SK-N-MC (cell line): ENCODE measurements at regions not wholly inside any gene's neighbourhood (a gene's known extent, or its start where the extent isn't known, plus 50 kb on each side); places are given as distances from the start of the nearest gene placed in this dataset.
A peak's percentile ranks its signal among the peaks of the same experiment; 100 is the strongest.

ENCODE experiments used
- DNase-seq: peaks from one replicate; pipeline ENCODE4 v3.0.0-alpha.2; 2011; ENCODE audit warnings: low read depth, low spot score
- H3K27ac ChIP-seq: fragments of 200-600 bp; sonication (generic); 2 replicates; pipeline ENCODE4 v1.5.1; 2016; ENCODE audit warnings: mixed run types
- H3K36me3 ChIP-seq: fragments of 200-600 bp; sonication (generic); 2 replicates; pipeline ENCODE4 v1.6.1; 2017; ENCODE audit warnings: antibody characterized with exemption, low read length, mixed read lengths; ENCODE audit not compliant: insufficient read depth
- H3K4me3 ChIP-seq: fragments of 200-600 bp; sonication (generic); 2 replicates; pipeline ENCODE4 v1.5.1; 2016
- H3K9ac ChIP-seq: fragments of 200-600 bp; sonication (generic); 2 replicates; pipeline ENCODE4 v1.8.0; 2017; ENCODE audit warnings: mixed run types, mixed read lengths; ENCODE audit not compliant: insufficient read length
- H3K9me3 ChIP-seq: fragments of 200-600 bp; sonication (generic); 2 replicates; pipeline ENCODE4 v1.6.1; 2017; ENCODE audit warnings: low read depth, mild to moderate bottlenecking, antibody characterized with exemption, low read length, moderate library complexity, mixed read lengths
- EZH2 ChIP-seq: fragments of 200-600 bp; sonication (generic); IDR thresholded peaks from one replicate; pipeline ENCODE4 v1.6.1; 2017; ENCODE audit warnings: antibody characterized with exemption
- FOXP2 ChIP-seq: optimal IDR thresholded peaks from 2 replicates; pipeline ENCODE3; 2011; ENCODE audit warnings: mild to moderate bottlenecking, moderate library complexity; ENCODE audit not compliant: insufficient read depth; ENCODE audit errors: extremely low read length, control extremely low read depth
- POLR2AphosphoS5 ChIP-seq: IDR thresholded peaks from 2 replicates; pipeline ENCODE4 v1.6.1; 2012; ENCODE audit warnings: mild to moderate bottlenecking, low read depth, low read length, borderline replicate concordance

DNA sequence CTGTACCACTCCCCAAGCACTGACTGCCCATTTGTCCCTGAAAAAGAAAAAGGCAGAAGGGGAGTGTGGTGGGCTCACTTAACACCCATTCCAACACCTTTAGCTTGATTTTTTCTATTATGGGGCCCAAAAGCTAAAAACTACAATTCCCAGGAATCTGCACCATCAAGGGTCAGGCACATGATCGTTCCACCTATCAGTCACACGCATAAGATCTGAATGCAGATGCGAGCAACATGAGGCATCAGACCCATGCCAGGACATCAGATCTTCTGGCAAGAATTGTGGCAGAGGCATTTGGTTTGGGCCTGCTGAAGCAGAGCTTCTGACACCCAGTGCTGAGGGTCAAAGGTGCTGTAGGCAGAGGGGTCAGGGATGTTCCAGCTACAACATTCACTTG lies 595.9 kb downstream of the BCOR start:
- Histone ChIP-seq H3K9me3 (no peaks in the 10 kb centered on the region), H3K9ac (no peak overlapping the region), H3K4me3 (no peak overlapping the region), H3K36me3 (no peaks in the 10 kb centered on the region), H3K27ac (no peak overlapping the region)
- TF ChIP-seq FOXP2, result no peak
- no peak for TF ChIP-seq EZH2
- TF ChIP-seq POLR2AphosphoS5, result no peak
- DNase-seq, result no peak

- no peak overlapping the region for H3K27ac ChIP-seq
- no peak overlapping the region for H3K9ac ChIP-seq
- no peaks in the 10 kb centered on the region for H3K9me3 ChIP-seq
- DNase-seq, result no peak
- no peak overlapping the region for H3K4me3 ChIP-seq
- TF ChIP-seq FOXP2, result no peak
- no peak for TF ChIP-seq EZH2
- no peak for TF ChIP-seq POLR2AphosphoS5
- H3K36me3 ChIP-seq, result no peaks in the 10 kb centered on the region
Observed at GRCh38 chrX:39502486-39502885, 595.3 kb downstream of the BCOR start.

DNA sequence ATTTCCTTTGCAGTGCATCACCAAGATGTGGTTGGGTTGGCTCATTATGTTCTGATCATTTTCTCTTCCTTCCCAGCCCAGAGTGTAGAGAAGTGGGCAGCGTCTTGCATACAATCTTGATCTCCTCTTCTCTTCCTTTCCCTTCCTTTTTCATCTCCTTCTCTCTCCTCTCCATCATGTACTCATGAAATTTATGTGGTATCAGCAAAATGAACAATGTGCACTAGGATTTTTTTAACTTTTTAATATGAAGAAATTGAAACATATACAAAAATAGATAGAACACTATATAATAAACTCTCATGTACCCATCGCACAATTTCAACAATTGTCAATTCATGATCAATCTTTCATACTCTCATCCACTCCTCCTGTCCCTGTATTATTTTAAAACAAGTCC lies 593.5 kb downstream of the BCOR start:
- Histone ChIP-seq H3K27ac (peak overlapping the region; percentile 67; the same call in 1 of the 2 replicates), H3K4me3 (peak overlapping the region; percentile 53; the same call in 1 of the 2 replicates), H3K9ac (peak overlapping the region; percentile 63), H3K36me3 (no peaks in the 10 kb centered on the region), H3K9me3 (no peaks in the 10 kb centered on the region)
- no peak for DNase-seq
- TF ChIP-seq FOXP2 (no peak), EZH2 (no peak), POLR2AphosphoS5 (no peak)

DNA sequence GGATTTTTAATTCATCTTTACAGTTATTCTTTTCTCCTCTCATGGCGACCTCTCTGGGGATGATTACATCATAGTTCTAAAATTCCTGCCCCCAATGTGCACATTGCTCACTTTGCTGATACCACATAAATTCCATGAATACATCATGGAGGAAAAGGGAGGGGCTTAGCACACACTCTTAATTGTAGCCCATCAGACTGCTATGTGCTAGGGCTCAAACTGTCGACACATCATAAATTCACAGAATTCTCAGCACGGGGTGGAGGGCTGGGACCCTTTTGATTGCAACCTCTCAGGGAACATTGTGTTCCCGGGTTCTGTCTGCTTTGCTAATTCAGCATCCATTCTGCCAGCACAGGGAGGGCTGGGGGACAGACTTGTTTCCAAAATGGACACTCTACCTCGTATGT lies 592.9 kb downstream of the BCOR start:
- no peak for DNase-seq

DNA sequence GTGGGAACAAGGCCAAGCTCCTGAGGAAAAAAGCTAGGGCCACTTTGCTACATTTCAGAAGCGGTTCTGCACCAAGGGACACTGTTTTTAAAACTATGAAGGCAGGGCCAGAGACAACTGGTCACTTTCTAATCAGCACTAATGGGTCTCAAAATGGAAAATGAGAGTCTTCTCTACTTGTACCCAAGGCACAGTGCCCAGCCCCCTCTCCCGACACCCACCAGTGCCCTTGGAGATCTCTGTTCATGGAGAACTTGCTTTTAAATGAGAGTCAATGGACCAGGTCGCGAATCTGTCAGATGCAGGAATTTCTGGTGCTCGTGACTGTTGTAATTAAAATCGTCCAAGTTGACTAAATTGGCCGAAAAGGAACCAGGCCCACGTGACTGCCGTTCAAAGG lies 591.6 kb downstream of the BCOR start:
- no peak for DNase-seq
- no peak overlapping the region for H3K27ac ChIP-seq
- TF ChIP-seq FOXP2, result no peak
- no peak for TF ChIP-seq POLR2AphosphoS5
- TF ChIP-seq EZH2, result no peak
- no peak overlapping the region for H3K9ac ChIP-seq
- no peaks in the 10 kb centered on the region for H3K9me3 ChIP-seq
- H3K4me3 ChIP-seq, result no peak overlapping the region
- H3K36me3 ChIP-seq, result no peaks in the 10 kb centered on the region

More for the DNA sequence above, 592.9 kb downstream of the BCOR start:
- H3K4me3 ChIP-seq, result peak overlapping the region; percentile 53; the same call in 1 of the 2 replicates
- no peaks in the 10 kb centered on the region for H3K9me3 ChIP-seq
- peak overlapping the region; percentile 67; the same call in 1 of the 2 replicates for H3K27ac ChIP-seq
- no peaks in the 10 kb centered on the region for H3K36me3 ChIP-seq
- TF ChIP-seq POLR2AphosphoS5 (no peak), EZH2 (no peak), FOXP2 (no peak)
- H3K9ac ChIP-seq, result peak overlapping the region; percentile 63

DNA sequence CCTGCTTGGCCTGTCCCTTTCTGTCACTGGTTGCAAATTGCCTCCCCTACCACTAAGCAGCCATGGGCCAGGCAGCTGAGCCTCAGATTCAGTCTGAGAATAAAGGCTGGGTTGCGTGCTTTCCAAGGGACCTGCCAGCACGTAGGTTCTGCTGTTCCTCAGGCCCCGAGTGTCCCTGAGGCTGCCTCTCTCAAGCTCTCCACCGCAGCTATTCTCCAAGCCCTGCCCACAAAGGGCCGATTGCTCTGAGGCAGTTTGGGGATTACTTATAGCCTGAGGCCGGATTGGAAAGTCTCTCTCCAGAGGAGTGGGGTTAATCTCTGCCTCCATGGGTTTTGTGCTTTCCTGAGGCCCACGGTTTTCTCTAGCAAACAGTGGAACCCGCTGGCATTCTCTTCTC lies 590.7 kb downstream of the BCOR start:
- H3K27ac ChIP-seq, result no peak overlapping the region

DNA sequence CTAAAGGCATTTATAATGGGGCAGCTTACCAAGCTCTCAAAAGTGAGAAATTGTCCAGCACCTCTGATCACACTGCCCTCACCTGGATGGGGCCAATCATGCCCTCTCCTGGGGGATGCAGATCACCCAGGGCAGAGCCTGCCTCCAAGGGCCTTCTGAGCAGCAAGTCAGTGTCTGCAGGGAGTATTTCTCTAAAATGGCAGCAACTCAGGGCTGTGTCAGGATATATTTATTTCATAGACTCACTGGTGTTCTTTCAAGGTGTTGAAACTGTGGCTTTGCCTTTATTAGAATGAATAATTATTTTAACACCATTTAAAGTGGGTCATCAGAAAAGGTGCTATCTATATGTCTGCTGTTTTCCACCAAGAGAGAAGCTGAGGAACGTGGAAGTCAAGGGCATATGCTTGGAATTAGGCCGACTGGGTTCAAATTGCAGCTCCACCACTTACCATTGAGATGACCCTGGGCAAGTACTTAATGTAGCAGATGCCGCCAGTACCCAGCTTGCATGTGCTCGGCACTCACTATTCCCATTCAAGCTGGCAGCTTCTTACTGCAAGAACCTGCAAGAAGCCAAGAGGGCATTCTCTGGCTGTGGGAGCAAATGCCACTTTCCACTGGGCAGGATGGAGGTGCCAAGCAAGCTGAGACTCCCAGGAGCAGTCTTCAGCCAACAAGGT lies 590.0 kb downstream of the BCOR start:
- H3K4me3 ChIP-seq, result no peak overlapping the region

More for the DNA sequence above, 590.7 kb downstream of the BCOR start:
- H3K36me3 ChIP-seq, result no peaks in the 10 kb centered on the region
- no peak for TF ChIP-seq POLR2AphosphoS5
- no peak for TF ChIP-seq FOXP2
- TF ChIP-seq EZH2, result no peak
- no peak overlapping the region for H3K4me3 ChIP-seq
- no peak for DNase-seq
- no peak overlapping the region for H3K9ac ChIP-seq
- no peaks in the 10 kb centered on the region for H3K9me3 ChIP-seq

DNA sequence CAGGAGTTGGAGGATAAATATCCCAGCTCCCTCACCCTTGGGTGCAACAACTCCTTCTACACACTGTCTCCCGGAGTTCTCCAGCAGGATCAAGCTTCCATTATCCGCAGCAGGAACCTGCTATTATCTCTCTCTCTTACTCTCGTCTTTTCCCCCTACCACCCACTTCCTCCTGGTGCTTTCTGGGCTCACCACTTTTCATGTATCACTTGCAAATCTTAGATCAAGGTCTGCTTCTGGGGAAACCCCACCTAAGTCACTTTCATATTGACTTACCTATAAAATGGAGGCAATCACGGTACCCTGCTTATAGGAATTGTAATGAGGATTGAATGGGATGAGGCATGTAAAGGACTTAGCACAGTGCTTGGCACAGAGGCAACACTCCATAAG lies 589.5 kb downstream of the BCOR start:
- DNase-seq, result no peak
- Histone ChIP-seq H3K27ac (no peak overlapping the region), H3K4me3 (no peak overlapping the region), H3K9me3 (no peaks in the 10 kb centered on the region), H3K9ac (no peak overlapping the region), H3K36me3 (no peaks in the 10 kb centered on the region)
- TF ChIP-seq EZH2 (no peak), FOXP2 (no peak)

More for the DNA sequence above, 590.0 kb downstream of the BCOR start:
- no peaks in the 10 kb centered on the region for H3K9me3 ChIP-seq
- H3K36me3 ChIP-seq, result no peaks in the 10 kb centered on the region
- no peak overlapping the region for H3K27ac ChIP-seq
- no peak for TF ChIP-seq EZH2
- TF ChIP-seq FOXP2, result no peak
- DNase-seq, result no peak
- H3K9ac ChIP-seq, result no peak overlapping the region

DNA sequence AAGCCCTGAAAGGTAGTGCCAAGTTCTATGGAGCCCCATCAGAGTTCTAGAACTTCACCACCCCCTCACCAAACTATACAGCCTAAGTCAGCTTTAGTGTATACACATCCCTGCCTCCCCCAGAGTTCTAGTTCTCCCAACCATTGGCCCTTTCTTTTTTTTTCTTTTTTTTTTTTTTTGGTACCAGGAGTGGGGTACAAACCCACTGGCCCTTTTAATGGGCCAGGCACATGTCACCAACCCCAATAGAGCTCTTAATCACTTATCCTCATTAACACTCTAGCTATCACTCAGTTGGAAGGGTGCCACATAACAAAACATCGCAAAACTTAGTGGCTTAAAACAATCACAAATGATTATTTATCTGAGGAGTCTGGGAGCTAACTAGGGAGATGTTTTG lies 588.6 kb downstream of the BCOR start:
- no peak overlapping the region for H3K4me3 ChIP-seq
- TF ChIP-seq EZH2 (no peak), FOXP2 (no peak), POLR2AphosphoS5 (no peak)

More for the DNA sequence above, 588.6 kb downstream of the BCOR start:
- no peaks in the 10 kb centered on the region for H3K9me3 ChIP-seq
- H3K9ac ChIP-seq, result no peak overlapping the region
- no peak for DNase-seq
- no peak overlapping the region for H3K27ac ChIP-seq
- H3K36me3 ChIP-seq, result no peaks in the 10 kb centered on the region
